HL-60 (cell line): ENCODE measurements at regions not wholly inside any gene's neighbourhood (a gene's known extent, or its start where the extent isn't known, plus 50 kb on each side); places are given as distances from the start of the nearest gene placed in this dataset.

ENCODE experiments used
- TF ChIP-seq, protein P1 (sequence below): IDR thresholded peaks from one replicate; pipeline ENCODE4 v1.5.1; 2011; ENCODE audit warnings: low read length, control low read depth, inconsistent platforms; ENCODE audit not compliant: insufficient read depth
- TF ChIP-seq, protein P2 (sequence below): IDR thresholded peaks from 2 replicates; pipeline ENCODE4 v1.6.1; 2012; ENCODE audit warnings: low read depth; ENCODE audit not compliant: insufficient replicate concordance

DNA sequence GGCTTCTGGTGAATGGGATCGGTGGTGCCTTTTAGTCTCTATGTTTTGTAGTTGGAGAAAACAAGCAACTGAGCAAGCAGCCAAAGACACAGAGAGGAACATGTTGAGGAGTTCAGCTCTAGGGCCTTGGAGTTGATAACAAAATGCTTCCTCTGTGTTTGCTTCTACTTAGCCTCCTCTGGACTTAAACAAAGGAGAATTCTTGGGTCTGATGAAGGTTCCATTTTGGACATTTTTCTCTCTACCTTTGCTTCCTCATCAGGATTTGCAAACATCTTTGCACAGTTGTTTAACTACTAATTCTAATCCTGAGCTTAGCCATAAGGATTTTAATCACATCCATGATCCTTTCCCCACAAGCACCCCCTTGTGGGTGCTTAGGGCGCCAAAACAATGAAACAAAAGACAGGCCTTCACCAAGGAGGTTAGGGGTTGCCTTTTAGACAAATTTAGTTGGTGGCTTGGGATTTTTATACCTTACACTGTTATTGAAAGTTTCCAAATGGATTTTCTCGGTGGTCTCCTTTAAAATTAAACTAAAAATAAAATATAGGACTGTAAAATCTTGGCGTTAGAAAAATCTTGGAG, 148.5 kb upstream of the SATB2 start:
- TF ChIP-seq, protein P1, sequence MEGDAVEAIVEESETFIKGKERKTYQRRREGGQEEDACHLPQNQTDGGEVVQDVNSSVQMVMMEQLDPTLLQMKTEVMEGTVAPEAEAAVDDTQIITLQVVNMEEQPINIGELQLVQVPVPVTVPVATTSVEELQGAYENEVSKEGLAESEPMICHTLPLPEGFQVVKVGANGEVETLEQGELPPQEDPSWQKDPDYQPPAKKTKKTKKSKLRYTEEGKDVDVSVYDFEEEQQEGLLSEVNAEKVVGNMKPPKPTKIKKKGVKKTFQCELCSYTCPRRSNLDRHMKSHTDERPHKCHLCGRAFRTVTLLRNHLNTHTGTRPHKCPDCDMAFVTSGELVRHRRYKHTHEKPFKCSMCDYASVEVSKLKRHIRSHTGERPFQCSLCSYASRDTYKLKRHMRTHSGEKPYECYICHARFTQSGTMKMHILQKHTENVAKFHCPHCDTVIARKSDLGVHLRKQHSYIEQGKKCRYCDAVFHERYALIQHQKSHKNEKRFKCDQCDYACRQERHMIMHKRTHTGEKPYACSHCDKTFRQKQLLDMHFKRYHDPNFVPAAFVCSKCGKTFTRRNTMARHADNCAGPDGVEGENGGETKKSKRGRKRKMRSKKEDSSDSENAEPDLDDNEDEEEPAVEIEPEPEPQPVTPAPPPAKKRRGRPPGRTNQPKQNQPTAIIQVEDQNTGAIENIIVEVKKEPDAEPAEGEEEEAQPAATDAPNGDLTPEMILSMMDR, result no peak
- TF ChIP-seq, protein P2, sequence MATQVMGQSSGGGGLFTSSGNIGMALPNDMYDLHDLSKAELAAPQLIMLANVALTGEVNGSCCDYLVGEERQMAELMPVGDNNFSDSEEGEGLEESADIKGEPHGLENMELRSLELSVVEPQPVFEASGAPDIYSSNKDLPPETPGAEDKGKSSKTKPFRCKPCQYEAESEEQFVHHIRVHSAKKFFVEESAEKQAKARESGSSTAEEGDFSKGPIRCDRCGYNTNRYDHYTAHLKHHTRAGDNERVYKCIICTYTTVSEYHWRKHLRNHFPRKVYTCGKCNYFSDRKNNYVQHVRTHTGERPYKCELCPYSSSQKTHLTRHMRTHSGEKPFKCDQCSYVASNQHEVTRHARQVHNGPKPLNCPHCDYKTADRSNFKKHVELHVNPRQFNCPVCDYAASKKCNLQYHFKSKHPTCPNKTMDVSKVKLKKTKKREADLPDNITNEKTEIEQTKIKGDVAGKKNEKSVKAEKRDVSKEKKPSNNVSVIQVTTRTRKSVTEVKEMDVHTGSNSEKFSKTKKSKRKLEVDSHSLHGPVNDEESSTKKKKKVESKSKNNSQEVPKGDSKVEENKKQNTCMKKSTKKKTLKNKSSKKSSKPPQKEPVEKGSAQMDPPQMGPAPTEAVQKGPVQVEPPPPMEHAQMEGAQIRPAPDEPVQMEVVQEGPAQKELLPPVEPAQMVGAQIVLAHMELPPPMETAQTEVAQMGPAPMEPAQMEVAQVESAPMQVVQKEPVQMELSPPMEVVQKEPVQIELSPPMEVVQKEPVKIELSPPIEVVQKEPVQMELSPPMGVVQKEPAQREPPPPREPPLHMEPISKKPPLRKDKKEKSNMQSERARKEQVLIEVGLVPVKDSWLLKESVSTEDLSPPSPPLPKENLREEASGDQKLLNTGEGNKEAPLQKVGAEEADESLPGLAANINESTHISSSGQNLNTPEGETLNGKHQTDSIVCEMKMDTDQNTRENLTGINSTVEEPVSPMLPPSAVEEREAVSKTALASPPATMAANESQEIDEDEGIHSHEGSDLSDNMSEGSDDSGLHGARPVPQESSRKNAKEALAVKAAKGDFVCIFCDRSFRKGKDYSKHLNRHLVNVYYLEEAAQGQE, result no peak
